Pancreas (tissue), 10 donors: ENCODE measurements at regions not wholly inside any gene's neighbourhood (a gene's known extent, or its start where the extent isn't known, plus 50 kb on each side); places are given as distances from the start of the nearest gene placed in this dataset.

Experiments
- ATAC-seq, 4 donors: fragments of 200-7000 bp; cut with Tn5 transposase; one replicate each; pipeline versions ENCODE4 v1.8.0 to v1.9.1; 2020; ENCODE audit warnings: mild to moderate bottlenecking in 4 of 4, moderate library complexity in 4 of 4
- DNase-seq, 6 donors: peaks; one replicate each; pipeline ENCODE4 v3.0.0-alpha.2; 2020
- FAIRE-seq: peaks from 2 replicates; lab custom pipeline; 2012; peaks lifted over from hg19 to GRCh38; lab: Jason Lieb, UNC
- H3K27ac ChIP-seq, 4 donors: fragments of 200-600 bp; sonication (generic); 1 replicate in 3 of 4; 2 replicates in 1 of 4; pipeline versions ENCODE4 v1.5.0 to v1.8.0; 2020
- H3K27me3 ChIP-seq, 4 donors: fragments of 200-600 bp; one replicate each; pipeline ENCODE4 v1.8.0; 2021
- H3K36me3 ChIP-seq, 3 donors: fragments of 200-600 bp; sonication (generic) in 1 of 3; one replicate each; pipeline versions ENCODE4 v1.5.0 to v1.8.0; 2020 to 2021
- H3K4me1 ChIP-seq, 3 donors: fragments of 200-600 bp; one replicate each; pipeline ENCODE4 v1.8.0; 2021
- H3K4me3 ChIP-seq, 4 donors: fragments of 200-600 bp; sonication (generic) in 2 of 4; one replicate each; pipeline versions ENCODE4 v1.5.0 to v1.8.0; 2020 to 2021
- H3K9me3 ChIP-seq, 4 donors: fragments of 200-600 bp; one replicate each; pipeline ENCODE4 v1.8.0; 2021
- CTCF ChIP-seq, 4 donors: fragments of 200-600 bp; sonication (generic) in 3 of 4; IDR thresholded peaks; one replicate each; pipeline versions ENCODE4 v1.5.0 to v1.8.0; 2021; ENCODE audit warnings: antibody characterized with exemption in 4 of 4
- WGBS, 2 donors: extraction: QIAGEN DNeasy Blood & Tissue Kit; methylation state at CpG; one replicate each; pipeline ENCODE4 v1.1.7; 2013; 5-methylcytosine and 5-hydroxymethylcytosine counted together
- intact Hi-C, 3 donors: fragments of 100-400 bp; cut with DNase I; formaldehyde crosslinking; loops; one replicate each; pipeline versions ENCODE4 v1.11.1 to v1.14.2; 2022
- donor health status: healthy with polysubstance abuse.
- donor health status: DM: no; HTN: no; CAD: no; lungs with moderate emphysema.
- donor health status: DM: no; HTN: no; CAD: no.
- donor health status: control.
- donor health status: control.
- donor health status: Bipolar disorder and iron deficiency.
- donor health status: DM: yes; HTN: yes; CAD: no.
- donor health status: DM: no; HTN: no; CAD: no.
- donor health status: DM: no; HTN: no; CAD: no.
- donor health status: DM: yes; HTN: yes; CAD: no.

DNA sequence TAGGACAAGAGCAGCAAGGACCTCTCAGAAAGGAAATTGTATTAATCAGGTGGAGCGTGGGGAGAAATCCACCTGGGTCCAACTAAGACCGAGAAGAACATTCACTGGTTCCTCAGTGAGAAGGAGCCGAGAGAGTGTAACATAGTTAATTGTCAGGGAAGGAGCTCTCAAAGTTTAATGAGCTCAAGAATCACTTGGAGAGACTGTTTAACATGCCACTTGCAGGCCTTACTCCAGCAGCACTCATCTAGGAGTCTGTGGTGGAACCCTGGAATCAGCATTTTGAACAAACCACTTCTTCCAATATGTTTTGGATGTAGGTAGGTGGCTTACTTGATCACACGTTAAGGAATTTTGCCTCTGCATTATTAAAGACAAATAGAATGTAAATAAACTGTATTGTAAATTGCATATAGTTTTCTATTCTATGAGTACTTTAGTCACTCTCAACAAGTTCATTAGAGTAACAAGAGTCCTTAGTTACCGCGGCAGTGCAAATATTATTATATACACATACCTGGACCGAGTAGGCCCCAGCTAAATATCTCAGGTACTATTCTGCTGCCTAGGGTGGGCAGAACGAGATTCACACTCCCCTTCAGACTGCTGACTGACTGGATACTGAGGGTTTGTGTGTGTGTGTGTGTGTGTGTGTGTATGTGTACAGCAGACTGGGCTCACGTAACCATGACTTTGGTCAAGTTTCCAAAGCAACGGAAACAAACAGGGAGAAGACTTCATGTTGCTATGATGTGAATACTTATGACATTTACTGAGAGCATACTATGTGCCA is 203.2 kb upstream of the USP24 start:
- FAIRE-seq (no peak), DNase-seq (no peak), ATAC-seq (no peak)
- no peak overlapping the region for H3K4me3 ChIP-seq
- intact Hi-C loops: no loop called here
- no peaks in the 10 kb centered on the region for H3K4me1 ChIP-seq
- no peaks in the 10 kb centered on the region for H3K27me3 ChIP-seq
- no peaks in the 10 kb centered on the region for H3K36me3 ChIP-seq
- H3K9me3 ChIP-seq: no peaks in the 10 kb centered on the region
- WGBS, 2 donors: 76 to 81% methylated on average over 10 of the region's 10 CpGs
- H3K27ac ChIP-seq: no peak overlapping the region
- TF ChIP-seq CTCF (IDR thresholded peaks at IDR 0.05): no peak

DNA sequence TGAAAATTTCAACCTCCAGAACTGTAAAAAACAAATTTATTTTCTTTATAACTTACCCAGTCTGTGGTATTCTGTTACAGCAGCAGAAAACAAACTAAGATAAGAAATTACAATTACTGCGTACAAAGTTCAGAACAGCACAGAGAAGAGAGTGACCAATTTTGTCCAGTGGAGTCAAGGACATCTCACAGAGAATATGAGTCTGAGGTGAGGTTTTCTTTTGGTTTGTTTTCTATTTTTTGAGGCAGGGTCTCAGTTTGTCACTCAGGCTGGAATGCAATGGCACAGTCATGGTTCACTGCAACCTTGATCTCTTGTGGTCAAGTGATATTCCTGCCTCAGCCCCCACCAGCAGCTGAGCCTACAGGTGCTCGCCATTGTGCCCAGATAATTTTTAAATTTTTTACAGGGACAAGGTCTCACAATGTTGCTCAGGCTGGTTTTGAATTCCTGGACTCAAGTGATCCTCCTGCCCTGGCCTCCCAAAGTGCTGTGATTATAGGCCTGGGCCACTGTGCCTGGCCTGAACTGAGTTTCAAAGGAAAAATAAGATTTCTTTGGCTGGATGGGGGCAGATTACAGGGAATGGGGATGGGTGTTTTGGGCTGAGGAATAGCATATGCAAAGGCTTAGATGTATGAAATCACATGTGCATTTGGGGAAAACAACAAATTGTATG is 201.1 kb upstream of the USP24 start:
- Histone ChIP-seq H3K27me3 (no peaks in the 10 kb centered on the region), H3K9me3 (no peaks in the 10 kb centered on the region), H3K27ac (no peak overlapping the region), H3K36me3 (no peaks in the 10 kb centered on the region), H3K4me3 (no peak overlapping the region), H3K4me1 (no peaks in the 10 kb centered on the region)
- no peak for TF ChIP-seq CTCF (IDR thresholded peaks at IDR 0.05)
- intact Hi-C loops: no loop called here
- FAIRE-seq (no peak), ATAC-seq (no peak), DNase-seq (no peak)
- WGBS, 2 donors: 89 to 90% methylated on average over 2 of the region's 2 CpGs

GRCh38 chr1:55413286-55413685 is 198.1 kb upstream of the USP24 start:
- Histone ChIP-seq H3K4me3 (no peak overlapping the region), H3K27me3 (no peaks in the 10 kb centered on the region), H3K4me1 (no peaks in the 10 kb centered on the region), H3K9me3 (no peaks in the 10 kb centered on the region), H3K36me3 (no peaks in the 10 kb centered on the region), H3K27ac (no peak overlapping the region)
- DNase-seq (no peak), FAIRE-seq (no peak), ATAC-seq (no peak)
- intact Hi-C loops: no loop called here
- TF ChIP-seq CTCF (IDR thresholded peaks at IDR 0.05): no peak

DNA sequence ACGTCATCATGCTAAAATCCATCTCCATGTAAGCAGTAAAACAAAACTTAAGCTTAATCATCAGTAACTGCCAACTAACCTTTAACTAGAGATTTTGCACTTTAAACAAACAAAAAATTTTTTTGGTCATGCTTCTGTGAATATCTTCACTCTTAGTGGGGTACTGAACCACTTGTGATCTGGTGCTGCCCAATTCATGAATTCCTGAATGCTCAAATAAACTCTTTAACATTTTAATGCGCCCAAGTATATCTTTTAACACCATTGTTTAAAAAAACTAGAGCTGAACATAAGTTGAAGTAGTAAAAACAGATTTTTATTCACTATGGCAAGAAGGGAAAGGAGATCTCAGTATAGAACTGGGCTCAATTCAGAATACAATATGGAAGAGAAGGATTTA is 196.9 kb upstream of the USP24 start:
- Histone ChIP-seq H3K36me3 (no peaks in the 10 kb centered on the region), H3K4me1 (no peaks in the 10 kb centered on the region), H3K9me3 (no peaks in the 10 kb centered on the region), H3K27ac (no peak overlapping the region), H3K27me3 (no peaks in the 10 kb centered on the region), H3K4me3 (no peak overlapping the region)
- no peak for FAIRE-seq
- 69 to 71% methylated on average over 2 of the region's 2 CpGs for WGBS, 2 donors
- DNase-seq: no peak
- no peak for TF ChIP-seq CTCF (IDR thresholded peaks at IDR 0.05)
- intact Hi-C loops: no loop called here
- ATAC-seq: no peak
